AG09309 (cell line): ENCODE measurements at regions not wholly inside any gene's neighbourhood (a gene's known extent, or its start where the extent isn't known, plus 50 kb on each side); places are given as distances from the start of the nearest gene placed in this dataset.

Experiments used
- DNase-seq: peaks from one replicate; pipeline ENCODE4 v3.0.0-alpha.2; 2010; ENCODE audit warnings: low read depth
- H3K4me3 ChIP-seq: 2 replicates; pipeline ENCODE4 v1.5.1; 2011; ENCODE audit warnings: mild to moderate bottlenecking, low read depth, low read length, moderate library complexity; ENCODE audit not compliant: control insufficient read depth
- TF ChIP-seq, protein P1 (sequence below): IDR thresholded peaks from 2 replicates; pipeline ENCODE4 v1.5.1; 2011; ENCODE audit warnings: mild to moderate bottlenecking, low read depth, low read length, inconsistent platforms; ENCODE audit not compliant: insufficient read depth, control insufficient read depth; ENCODE audit errors: missing control alignments

- no peak for DNase-seq
- no peak overlapping the region for H3K4me3 ChIP-seq
- TF ChIP-seq, protein P1, sequence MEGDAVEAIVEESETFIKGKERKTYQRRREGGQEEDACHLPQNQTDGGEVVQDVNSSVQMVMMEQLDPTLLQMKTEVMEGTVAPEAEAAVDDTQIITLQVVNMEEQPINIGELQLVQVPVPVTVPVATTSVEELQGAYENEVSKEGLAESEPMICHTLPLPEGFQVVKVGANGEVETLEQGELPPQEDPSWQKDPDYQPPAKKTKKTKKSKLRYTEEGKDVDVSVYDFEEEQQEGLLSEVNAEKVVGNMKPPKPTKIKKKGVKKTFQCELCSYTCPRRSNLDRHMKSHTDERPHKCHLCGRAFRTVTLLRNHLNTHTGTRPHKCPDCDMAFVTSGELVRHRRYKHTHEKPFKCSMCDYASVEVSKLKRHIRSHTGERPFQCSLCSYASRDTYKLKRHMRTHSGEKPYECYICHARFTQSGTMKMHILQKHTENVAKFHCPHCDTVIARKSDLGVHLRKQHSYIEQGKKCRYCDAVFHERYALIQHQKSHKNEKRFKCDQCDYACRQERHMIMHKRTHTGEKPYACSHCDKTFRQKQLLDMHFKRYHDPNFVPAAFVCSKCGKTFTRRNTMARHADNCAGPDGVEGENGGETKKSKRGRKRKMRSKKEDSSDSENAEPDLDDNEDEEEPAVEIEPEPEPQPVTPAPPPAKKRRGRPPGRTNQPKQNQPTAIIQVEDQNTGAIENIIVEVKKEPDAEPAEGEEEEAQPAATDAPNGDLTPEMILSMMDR = no peak
These were observed 53.9 kb upstream of the TSKU start for GRCh38 chr11:76729214-76729613.

DNA sequence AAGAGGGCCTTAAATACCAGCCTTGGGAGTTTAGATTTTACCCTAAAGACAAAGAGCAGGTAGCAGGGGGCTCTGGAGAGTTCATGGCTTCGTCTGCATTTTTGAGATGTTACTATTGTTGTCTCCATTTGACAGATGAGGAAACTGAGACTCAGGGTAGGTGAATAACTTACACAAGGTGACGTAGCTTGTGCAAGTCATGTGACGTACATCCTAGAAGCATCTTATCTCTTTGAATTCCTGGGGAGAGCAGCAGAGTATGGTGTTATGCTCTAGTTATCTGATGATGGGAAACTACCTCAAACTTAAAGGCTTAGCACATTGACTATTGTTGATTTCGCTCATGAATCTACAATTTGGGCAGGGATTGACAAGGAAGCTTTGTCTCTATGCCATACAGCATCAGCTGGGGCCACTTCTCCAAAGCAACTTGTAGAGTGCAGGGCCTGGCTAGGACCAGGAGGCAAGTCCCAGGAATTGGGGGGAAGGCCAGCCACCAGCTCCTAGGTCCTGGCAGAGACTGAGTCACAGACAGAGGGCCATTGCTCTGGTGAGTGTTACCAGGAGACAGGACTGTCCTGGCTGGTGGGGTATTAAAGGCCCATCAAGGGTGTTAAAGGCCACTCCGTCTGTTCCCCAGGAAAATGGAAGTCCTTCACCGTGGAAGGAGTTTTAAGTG, 52.1 kb upstream of the TSKU start:
- TF ChIP-seq, protein P1 = no peak
- no peak overlapping the region for H3K4me3 ChIP-seq
- DNase-seq = no peak

- H3K4me3 ChIP-seq = no peak overlapping the region
- TF ChIP-seq, protein P1 = no peak
- DNase-seq = no peak
These were observed 50.5 kb upstream of the TSKU start for GRCh38 chr11:76732643-76733042.
